ENCODE measurements at regions not wholly inside any gene's neighbourhood (a gene's known extent, or its start where the extent isn't known, plus 50 kb on each side); places are given as distances from the start of the nearest gene placed in this dataset.

DNA sequence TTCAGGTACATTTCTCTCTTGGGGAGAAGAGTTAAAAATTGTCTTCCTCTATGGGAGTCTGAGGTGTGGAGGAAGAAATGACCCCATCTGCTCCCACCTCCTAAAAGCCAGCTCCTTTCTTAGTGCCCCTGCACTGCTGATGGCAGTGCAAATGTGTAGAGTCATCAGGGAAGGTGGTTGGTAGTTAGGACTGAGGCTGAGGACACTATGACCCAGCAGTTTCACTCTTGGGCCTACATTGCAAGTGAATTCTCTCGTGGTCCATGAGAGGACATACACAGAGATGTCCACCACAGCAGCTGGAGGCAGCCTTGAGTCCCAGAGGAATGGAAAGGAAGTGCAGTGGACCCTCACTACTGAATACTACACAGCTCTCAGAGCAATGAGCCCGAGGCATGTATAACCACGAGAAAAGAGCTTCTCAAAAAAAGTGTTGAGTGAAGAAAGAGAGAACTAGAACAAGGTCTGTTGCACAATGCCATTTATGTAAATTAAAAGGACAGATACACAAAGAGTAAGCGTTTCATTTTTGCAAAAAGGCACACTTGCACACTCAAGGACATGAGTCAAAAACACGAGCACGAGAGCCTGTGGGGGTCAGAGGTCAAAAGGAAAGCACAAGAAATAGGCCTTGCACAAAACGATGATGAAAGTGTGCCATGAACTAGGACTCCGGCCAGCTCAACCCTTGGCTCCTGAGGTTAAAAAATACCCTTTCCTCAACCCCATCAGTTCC lies 164.4 kb upstream of the ADRA1D start:
- TF ChIP-seq POLR2A (IDR thresholded peaks at IDR 0.05; ENCODE audit: low read depth, low read length), result no peak
- TF ChIP-seq, protein P1, sequence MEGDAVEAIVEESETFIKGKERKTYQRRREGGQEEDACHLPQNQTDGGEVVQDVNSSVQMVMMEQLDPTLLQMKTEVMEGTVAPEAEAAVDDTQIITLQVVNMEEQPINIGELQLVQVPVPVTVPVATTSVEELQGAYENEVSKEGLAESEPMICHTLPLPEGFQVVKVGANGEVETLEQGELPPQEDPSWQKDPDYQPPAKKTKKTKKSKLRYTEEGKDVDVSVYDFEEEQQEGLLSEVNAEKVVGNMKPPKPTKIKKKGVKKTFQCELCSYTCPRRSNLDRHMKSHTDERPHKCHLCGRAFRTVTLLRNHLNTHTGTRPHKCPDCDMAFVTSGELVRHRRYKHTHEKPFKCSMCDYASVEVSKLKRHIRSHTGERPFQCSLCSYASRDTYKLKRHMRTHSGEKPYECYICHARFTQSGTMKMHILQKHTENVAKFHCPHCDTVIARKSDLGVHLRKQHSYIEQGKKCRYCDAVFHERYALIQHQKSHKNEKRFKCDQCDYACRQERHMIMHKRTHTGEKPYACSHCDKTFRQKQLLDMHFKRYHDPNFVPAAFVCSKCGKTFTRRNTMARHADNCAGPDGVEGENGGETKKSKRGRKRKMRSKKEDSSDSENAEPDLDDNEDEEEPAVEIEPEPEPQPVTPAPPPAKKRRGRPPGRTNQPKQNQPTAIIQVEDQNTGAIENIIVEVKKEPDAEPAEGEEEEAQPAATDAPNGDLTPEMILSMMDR (IDR thresholded peaks at IDR 0.05; ENCODE audit: extremely low read depth in 1 of 2, insufficient read depth in 1 of 2, low read depth in 1 of 2, low read length in 2 of 2), result no peak
- TF ChIP-seq EZH2 (IDR thresholded peaks at IDR 0.05; ENCODE audit: borderline replicate concordance, low read depth, low read length, severe bottlenecking), result no peak
- TF ChIP-seq POLR2AphosphoS5 (IDR thresholded peaks at IDR 0.05; ENCODE audit: insufficient read depth, low read depth, low read length), result no peak
- TF ChIP-seq JUN (IDR thresholded peaks at IDR 0.05; ENCODE audit: borderline replicate concordance, insufficient read depth, insufficient read length, low read depth), result no peak
- TF ChIP-seq, protein P2, sequence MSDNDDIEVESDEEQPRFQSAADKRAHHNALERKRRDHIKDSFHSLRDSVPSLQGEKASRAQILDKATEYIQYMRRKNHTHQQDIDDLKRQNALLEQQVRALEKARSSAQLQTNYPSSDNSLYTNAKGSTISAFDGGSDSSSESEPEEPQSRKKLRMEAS (IDR thresholded peaks at IDR 0.05; ENCODE audit: insufficient read depth, insufficient read length), result no peak
